SK-N-SH treated with all-trans-retinoic acid at 6 μM for 48 hours (cell line): ENCODE measurements at regions not wholly inside any gene's neighbourhood (a gene's known extent, or its start where the extent isn't known, plus 50 kb on each side); places are given as distances from the start of the nearest gene placed in this dataset.

Experiments used
- CSDC2 ChIP-seq: fragments of 250-450 bp; sonication (Bioruptor Pico); IDR thresholded peaks from 2 replicates; pipeline ENCODE4 v1.5.0; 2020; ENCODE audit warnings: mild to moderate bottlenecking, moderate library complexity
- RARB ChIP-seq: fragments of 250-450 bp; sonication (Bioruptor Pico); IDR thresholded peaks from 2 replicates; pipeline ENCODE4 v1.8.0; 2021; ENCODE audit warnings: mild to moderate bottlenecking, moderate library complexity
- SNAI2 ChIP-seq: fragments of 250-450 bp; sonication (Bioruptor Pico); IDR thresholded peaks from 2 replicates; pipeline ENCODE4 v1.5.0; 2020; ENCODE audit warnings: mild to moderate bottlenecking, moderate library complexity
- TCF4 ChIP-seq: fragments of 250-450 bp; sonication (Bioruptor Pico); IDR thresholded peaks from 2 replicates; pipeline ENCODE4 v1.8.0; 2021; ENCODE audit warnings: mild to moderate bottlenecking, moderate library complexity, borderline replicate concordance
- ZFP3 ChIP-seq: fragments of 250-450 bp; sonication (Bioruptor Pico); IDR thresholded peaks from 2 replicates; pipeline ENCODE4 v1.5.0; 2020; ENCODE audit warnings: mild to moderate bottlenecking, moderate library complexity
- ZNF565 ChIP-seq: fragments of 450-650 bp; formaldehyde crosslinking; conservative IDR thresholded peaks from 2 replicates; pipeline ENCODE4 v1.5.0; 2020; ENCODE audit warnings: low read depth, mild to moderate bottlenecking, moderate library complexity
- ZNF70 ChIP-seq: fragments of 450-650 bp; formaldehyde crosslinking; IDR thresholded peaks from 2 replicates; pipeline ENCODE4 v1.5.0; 2020; ENCODE audit warnings: mild to moderate bottlenecking, moderate library complexity
- ZNF8 ChIP-seq: fragments of 450-650 bp; formaldehyde crosslinking; IDR thresholded peaks from 2 replicates; pipeline ENCODE4 v1.5.0; 2020; ENCODE audit warnings: mild to moderate bottlenecking, moderate library complexity
- TF ChIP-seq, protein P1 (sequence below): fragments of 250-450 bp; sonication (Bioruptor Pico); IDR thresholded peaks from 2 replicates; pipeline ENCODE4 v1.8.0; 2020; ENCODE audit warnings: mild to moderate bottlenecking, moderate library complexity, borderline replicate concordance
- TF ChIP-seq, protein P2 (sequence below): fragments of 250-450 bp; sonication (Bioruptor Pico); IDR thresholded peaks from 2 replicates; pipeline ENCODE4 v1.5.1; 2020; ENCODE audit warnings: low read depth, mild to moderate bottlenecking, moderate library complexity

DNA sequence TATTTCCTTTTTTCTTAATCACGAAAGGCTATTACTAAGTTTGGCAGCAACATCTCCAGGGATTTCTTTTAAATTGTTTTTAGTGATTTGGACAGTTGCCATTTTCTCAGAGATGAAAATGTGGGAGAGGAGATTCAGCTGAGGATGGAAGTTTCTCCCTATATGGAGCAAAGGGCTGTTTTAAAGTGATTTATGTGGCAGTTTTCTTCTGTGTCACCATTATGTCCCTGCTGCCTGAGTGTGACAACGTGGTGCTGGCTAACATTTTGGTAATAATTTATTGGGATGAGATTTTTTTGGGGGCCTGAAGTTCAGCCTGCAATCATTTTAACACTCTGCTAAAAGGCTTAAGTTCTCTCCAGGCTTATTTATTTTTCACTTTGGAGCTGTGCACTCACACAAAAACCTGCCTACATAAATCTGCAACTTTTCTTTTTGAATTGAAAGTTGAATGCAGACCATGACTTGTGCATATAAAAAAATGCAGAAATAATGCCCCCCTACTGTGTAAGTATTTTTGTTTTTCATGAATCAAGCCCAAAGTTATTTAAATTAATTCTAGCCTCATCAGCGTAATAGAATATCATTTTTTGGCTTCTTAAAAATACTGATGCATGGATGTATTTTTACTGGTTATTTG is 210.9 kb downstream of the ZIC1 start:
- TF ChIP-seq, protein P1, sequence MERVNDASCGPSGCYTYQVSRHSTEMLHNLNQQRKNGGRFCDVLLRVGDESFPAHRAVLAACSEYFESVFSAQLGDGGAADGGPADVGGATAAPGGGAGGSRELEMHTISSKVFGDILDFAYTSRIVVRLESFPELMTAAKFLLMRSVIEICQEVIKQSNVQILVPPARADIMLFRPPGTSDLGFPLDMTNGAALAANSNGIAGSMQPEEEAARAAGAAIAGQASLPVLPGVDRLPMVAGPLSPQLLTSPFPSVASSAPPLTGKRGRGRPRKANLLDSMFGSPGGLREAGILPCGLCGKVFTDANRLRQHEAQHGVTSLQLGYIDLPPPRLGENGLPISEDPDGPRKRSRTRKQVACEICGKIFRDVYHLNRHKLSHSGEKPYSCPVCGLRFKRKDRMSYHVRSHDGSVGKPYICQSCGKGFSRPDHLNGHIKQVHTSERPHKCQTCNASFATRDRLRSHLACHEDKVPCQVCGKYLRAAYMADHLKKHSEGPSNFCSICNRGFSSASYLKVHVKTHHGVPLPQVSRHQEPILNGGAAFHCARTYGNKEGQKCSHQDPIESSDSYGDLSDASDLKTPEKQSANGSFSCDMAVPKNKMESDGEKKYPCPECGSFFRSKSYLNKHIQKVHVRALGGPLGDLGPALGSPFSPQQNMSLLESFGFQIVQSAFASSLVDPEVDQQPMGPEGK (CRISPR knock-in tag): no peak
- TF ChIP-seq ZFP3 (no peak), CSDC2 (CRISPR knock-in tag) (no peak), SNAI2 (CRISPR knock-in tag) (no peak), ZNF565 (CRISPR knock-in tag) (no peak), RARB (CRISPR knock-in tag) (no peak), ZNF8 (CRISPR knock-in tag) (no peak), ZNF70 (no peak), TCF4 (CRISPR knock-in tag) (no peak)
- TF ChIP-seq, protein P2, sequence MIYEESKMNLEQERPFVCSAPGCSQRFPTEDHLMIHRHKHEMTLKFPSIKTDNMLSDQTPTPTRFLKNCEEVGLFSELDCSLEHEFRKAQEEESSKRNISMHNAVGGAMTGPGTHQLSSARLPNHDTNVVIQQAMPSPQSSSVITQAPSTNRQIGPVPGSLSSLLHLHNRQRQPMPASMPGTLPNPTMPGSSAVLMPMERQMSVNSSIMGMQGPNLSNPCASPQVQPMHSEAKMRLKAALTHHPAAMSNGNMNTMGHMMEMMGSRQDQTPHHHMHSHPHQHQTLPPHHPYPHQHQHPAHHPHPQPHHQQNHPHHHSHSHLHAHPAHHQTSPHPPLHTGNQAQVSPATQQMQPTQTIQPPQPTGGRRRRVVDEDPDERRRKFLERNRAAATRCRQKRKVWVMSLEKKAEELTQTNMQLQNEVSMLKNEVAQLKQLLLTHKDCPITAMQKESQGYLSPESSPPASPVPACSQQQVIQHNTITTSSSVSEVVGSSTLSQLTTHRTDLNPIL (CRISPR knock-in tag): no peak
